Activated naive CD4-positive, alpha-beta T cell (primary cell): ENCODE measurements at regions not wholly inside any gene's neighbourhood (a gene's known extent, or its start where the extent isn't known, plus 50 kb on each side); places are given as distances from the start of the nearest gene placed in this dataset.

Source experiments
- DNase-seq, 4 experiments: peaks; one replicate each; lab custom pipeline; 2025; lab: John Stamatoyannopoulos, UW

- DNase-seq, result no peak
Observed at GRCh38 chr2:58913082-58913726, 672.1 kb upstream of the FANCL start.

GRCh38 chr2:58911877-58912276 lies 670.8 kb upstream of the FANCL start:
- no peak for DNase-seq

GRCh38 chr2:58908501-58909154 lies 667.5 kb upstream of the FANCL start:
- DNase-seq, result no peak

DNA sequence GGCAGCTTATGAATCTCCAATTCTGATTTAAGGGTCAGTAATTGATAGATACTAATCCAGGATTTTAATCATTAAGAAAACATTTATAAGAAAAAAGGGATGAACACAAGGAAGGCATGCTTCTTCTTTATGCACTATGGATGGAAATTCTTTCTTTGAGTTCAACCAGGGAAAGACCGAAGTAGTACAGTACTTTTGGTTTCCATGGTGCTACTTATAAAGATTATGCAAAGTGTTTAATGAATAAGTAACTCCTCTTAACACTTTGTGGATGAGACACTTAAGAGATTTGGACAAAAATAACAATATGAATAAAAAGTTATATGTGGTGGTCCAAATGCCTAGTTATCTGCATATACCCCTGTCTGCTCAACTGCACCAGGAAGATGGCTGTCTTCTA lies 666.5 kb upstream of the FANCL start:
- DNase-seq, result no peak

DNA sequence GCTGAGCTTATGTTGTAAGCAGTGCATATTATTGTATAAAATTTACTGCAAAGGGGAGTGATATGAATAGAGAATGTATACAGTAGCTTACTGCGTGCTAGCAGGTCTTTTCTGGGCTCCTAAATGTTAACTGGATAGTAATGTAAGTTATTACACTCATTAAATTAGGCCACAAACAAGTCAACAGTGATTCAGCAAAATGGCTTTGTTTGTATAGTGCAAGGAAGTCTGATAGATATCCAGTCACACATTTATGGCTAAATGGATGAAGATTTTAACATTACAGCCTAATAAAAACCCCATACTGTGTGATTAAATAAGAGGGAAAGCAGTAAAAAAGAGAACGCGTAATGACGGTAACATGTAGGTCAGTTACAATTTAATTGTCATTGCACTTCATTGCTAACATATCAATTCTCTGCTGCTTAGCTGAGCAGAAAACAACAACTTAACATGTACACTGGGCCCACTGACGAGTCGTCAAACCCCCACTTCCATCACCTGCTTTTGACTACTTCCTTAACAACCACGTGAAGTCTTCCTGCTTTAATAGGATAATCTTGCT lies 665.0 kb upstream of the FANCL start:
- no peak for DNase-seq

- DNase-seq, result no peak
Observed at GRCh38 chr2:58904095-58904494, 663.0 kb upstream of the FANCL start.

- no peak for DNase-seq
Observed at GRCh38 chr2:58903427-58903826, 662.3 kb upstream of the FANCL start.

DNA sequence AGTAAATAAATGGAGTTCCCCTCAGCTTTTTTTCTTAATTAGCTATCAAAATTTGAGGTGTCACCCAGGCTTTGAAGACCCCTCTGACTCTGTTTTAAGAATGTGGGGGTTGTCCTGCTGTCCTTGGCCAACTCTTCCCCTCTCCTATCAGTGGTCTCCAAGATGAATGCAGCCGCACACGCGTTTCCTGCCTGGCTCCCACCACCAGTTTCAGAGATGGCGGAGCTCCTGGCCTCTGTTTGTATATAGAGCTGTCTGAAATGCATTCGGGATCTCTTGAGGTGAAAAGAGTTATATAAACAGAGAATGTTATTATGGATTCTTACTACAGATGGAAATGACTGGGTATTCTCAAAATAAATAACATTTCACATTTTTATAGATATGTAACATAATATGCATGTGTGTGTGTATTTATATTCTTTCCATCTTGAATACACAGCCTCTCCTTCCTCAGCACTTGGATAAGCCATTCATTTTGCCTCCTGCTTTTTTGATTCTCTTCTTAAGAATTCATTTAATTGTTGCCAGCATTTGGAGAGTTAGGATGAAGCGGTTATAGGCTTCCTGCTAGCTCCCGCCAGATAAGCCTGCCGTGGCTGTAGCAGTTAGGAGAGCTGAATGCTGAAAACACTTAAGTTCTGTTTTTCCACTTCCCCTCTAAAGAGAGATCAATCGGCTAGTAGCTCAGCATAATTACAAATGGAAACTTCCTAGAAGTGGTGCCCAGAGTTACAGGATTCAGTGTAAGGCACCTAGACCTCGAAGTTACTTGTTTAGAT lies 659.3 kb upstream of the FANCL start:
- DNase-seq, result no peak

GRCh38 chr2:58899692-58900091 lies 658.6 kb upstream of the FANCL start:
- DNase-seq, result no peak

DNA sequence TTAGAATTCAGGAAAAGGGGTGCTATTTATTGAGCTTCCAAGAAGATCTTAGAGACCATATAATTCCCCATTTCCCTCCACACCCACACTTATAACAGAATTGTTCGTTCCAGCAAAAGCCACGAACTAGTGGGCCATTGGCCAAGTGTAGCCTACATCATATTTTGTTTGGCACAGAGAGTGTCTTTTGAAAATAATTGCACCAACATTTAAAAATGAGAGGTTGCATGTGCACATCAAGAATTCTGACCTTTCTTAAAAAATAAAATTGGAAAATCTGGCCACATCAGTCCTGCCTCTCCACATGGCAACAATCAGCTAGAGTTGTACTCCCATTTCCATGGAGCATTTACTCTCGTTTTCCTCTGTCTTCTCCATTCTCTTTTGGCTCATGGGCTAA lies 655.5 kb upstream of the FANCL start:
- no peak for DNase-seq

DNA sequence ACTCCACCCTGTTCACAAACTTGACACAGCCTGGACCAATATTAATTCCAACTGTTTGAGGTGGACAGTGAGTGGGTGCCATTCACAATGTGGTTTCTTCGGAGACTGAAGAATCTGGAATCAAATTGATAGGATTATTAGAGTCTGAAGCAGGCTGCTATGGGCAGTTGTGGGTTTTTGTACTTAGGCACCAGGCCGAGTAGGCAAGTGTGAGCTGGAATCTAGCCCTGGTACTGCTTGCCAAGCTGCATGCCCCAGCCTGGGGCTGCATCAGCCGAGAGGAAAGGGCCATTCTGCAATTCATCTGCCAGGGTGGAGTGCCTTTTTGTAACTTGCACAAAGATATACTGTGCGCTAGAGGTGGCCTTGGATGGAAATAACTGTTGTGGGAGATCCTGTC lies 654.7 kb upstream of the FANCL start:
- DNase-seq, result no peak

DNA sequence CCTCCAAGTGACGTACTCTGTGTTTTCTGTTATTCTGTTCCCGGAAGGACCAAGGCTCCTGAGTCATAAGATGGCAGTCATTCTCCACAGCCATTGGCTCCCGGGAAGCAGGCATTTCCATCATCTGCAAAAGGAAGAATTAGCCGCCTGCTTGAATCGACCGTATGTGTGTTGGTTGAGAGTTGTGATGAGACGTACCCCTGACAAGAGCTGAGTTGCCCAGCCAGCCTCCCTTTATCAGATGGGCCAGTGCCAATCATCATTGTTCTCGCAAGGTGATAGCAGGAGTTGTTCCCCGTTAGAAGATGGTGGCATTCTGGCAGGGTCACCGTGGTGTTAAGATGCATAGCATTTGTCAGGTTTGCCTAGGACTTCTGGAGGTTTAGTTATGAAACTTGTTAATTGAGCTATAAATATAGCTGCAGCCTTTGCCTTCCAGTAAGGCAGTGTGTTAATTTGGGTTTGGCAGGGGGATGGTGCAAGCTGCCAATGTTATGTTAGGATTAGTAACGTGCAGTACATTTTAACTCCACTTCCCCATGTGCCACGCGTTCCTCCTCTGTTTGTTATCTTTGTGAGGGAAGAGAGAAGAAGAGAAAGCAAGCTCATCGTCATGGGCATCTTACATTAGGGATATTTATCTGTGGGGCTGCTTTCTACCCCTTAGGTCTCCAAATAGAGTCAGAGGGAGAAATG lies 652.7 kb upstream of the FANCL start:
- DNase-seq, result no peak

DNA sequence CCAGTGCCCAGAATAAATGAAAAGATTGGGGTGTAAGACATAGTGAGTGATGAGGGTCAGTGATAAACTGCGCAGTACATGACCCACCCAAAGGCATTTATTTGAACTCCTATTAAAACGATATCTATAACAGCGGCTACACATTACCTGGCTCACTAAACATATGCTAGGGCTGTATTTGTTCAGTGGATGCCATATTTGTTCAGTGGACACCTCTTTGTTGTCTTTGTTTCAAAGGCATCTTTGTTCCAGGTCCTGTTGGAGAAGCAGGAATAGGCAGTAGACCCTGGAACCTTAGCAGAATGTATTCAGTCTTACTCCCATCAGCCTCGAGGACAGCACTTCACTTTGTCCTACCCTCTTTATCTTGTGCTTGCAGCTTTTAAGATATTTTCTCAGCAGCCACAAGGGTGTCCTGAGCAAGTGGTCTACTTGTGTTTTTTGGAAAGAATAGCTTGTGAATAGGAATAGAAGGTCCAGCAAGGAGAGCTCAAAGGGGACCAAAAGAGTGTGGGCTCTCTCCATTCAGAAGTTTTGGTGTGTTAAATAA lies 650.8 kb upstream of the FANCL start:
- DNase-seq, result no peak

- no peak for DNase-seq
Observed at GRCh38 chr2:58890865-58891525, 649.9 kb upstream of the FANCL start.

DNA sequence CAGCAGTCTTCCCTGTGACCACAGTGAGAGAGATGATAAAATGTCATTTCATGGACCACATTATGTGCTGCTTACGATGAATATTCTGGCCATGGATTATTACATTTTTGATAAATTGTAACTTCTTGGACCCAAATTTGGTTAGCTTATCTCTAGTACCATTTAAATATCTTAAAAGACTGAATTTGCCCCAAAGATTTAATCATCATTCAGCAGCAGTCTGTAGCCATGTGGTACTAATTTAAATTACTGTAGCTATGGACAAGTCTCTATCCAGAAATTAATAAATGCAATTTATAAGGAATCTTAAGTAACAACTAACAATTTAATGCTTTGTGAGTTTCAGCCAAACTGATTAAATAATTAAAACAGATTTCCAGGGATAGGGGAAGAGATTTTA lies 644.9 kb upstream of the FANCL start:
- DNase-seq, result no peak

- no peak for DNase-seq
Observed at GRCh38 chr2:58879834-58880233, 638.7 kb upstream of the FANCL start.

GRCh38 chr2:58878778-58879177 lies 637.7 kb upstream of the FANCL start:
- DNase-seq, result no peak

DNA sequence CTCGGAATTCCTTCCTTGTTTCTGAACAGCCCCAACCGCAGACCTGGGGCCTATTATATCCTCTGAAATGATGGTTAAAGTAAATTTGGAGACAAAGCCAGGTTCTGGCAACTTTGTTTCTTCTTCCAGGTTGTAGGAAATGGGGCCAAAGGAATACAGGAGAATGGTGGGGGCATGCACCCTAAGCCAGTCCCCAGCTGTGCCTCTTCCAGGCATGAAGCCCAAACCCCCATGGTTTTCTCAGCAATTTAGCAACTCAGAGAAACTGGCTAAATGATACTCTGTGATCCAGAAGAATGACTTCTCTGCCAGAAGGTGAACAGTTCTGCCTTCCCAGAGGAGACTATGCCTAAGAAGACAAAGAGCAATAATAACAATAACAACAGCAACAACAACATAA lies 635.0 kb upstream of the FANCL start:
- DNase-seq, result no peak

DNA sequence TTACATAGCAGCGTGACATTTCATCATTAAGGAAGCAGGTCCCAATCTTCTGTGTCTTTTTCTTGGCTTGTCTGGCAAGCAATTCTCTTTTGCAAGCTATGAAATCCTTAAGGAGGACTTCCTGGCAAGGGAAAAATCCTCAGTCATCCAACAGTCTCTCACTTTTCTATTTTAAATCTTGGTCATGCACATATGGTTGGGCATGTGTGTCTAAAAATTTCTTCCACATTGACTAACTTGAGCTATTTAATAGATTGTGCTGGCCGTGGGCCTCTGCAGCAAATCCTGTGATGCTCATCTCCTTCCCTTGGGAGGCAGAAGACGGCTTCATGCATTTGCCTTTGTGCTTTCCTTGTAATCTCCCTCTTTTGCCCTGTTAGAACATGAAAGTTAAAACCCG lies 634.3 kb upstream of the FANCL start:
- no peak for DNase-seq

GRCh38 chr2:58871469-58872142 lies 630.5 kb upstream of the FANCL start:
- no peak for DNase-seq

GRCh38 chr2:58870704-58871103 lies 629.6 kb upstream of the FANCL start:
- no peak for DNase-seq
